Activated CD4-positive, CD25-positive, alpha-beta regulatory T cell (primary cell): ENCODE measurements at regions not wholly inside any gene's neighbourhood (a gene's known extent, or its start where the extent isn't known, plus 50 kb on each side); places are given as distances from the start of the nearest gene placed in this dataset.
A peak's percentile ranks its signal among the peaks of the same experiment; 100 is the strongest.
"Not testable (repeated sequence)": the region's sequence is repeated elsewhere in the genome, so short reads cannot be mapped to it uniquely, and the experiment has no call there.

Experiments
- DNase-seq, 4 experiments: peaks; one replicate each; lab custom pipeline; 2025; lab: John Stamatoyannopoulos, UW

DNA sequence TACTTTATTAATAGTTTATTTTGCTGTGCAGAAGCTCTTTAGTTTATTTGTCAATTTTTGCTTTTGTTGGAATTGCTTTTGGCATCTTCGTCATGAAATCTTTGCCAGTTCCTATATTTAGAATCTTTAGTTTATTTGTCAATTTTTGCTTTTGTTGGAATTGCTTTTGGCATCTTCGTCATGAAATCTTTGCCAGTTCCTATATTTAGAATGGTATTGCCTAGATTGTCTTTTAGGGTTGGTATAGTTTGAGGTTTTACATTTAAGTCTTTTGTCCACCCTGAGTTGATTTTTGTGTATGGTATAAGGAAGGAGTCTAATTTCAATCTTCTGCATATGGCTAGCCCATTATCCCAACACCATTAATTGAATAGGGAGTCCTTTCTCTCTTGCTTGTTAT is 93.9 kb upstream of the TCF21 start:
- DNase-seq: not testable (repeated sequence)

DNA sequence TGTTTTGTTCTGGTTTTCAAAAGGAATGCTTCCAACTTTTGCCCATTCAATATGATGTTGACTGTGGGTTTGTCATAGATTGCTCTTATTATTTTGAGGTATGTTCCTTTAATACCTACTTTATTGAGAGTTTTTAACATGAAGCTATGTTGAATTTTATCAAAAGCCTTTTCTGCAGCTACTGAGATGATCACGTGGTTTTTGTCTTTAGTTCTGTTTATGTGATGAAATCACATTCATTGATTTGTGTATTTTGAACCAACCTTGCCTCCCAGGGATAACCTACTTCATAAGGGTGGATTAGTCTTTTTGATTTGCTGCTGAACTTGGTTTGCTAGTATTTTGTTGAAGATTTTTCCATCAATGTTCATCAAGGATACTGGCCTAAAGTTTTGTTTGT is 92.7 kb upstream of the TCF21 start:
- DNase-seq: no peak

DNA sequence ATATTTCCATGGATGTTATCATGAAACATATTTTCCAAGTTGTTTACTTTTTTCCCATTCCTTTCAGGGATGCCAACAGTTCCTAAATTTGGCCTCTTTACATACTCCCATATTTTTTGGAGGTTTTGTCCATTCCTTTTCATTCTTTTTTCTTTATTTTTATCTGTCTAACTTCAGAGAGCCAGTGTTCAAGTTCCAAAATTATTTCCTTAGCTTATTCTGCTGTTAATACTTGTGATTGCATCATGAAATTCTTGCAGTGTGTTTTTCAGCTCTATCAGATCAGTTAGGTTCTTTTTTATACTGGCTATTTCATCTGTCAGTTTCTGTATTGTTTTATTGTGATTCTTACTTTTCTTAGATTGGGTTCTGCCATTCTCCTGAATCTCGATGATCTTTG is 89.9 kb upstream of the TCF21 start:
- no peak for DNase-seq

DNA sequence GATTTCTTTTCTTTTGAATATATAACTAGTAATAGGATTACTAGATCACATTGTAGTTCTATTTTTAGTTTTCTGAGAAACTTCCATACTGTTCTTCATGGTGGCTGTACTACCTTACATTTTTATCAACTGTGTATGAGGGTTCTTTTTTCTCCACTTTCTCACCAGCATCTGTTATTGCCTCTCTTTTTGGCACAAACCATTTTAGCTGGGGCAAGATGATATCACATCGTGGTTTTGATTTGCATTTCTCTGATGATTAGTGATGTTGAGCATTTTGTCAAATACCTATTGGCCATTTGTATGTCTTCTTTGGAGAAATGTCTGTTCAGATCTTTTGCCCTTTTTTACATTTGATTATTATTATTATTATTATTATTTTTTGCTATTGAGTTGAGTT is 86.1 kb upstream of the TCF21 start:
- DNase-seq: no peak

DNA sequence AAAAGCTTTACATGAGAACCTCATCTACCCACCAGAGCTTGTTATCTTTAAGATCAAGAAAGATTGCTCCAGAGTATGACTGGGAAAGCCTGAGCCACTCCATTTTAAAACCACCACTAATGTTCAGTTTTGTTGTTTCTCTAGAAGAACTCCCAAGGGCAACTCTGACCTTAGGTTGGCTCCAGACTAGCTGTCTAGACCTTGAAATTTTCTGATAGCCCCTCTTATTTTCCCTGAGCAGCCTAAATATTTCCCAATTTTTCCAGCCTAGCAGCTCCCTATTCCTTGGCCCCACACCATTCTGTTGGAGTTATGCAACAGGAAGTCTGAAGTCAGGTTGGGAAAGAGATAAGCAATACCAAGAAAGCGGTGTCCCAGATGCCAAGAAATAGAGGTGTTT is 84.6 kb upstream of the TCF21 start:
- no peak for DNase-seq

DNA sequence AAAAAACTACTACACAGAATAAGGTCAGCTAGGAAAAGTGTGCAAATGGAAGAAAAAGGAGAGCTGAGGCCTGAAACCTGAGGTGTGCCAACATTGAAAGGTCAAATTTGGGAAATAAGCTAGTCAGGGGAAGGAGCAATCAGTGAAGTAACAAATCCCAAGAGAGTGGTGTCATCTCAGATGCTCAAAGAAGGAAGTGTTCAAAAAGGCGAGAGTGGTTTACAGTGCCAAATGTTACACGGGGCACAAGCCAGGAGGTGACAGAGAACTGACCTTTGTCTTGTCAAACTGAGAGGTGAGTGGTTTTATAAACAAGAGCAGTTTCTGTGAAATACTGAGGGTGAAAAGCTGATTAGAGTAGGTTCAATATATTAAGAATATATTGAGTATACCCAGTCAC is 83.0 kb upstream of the TCF21 start:
- no peak for DNase-seq

DNA sequence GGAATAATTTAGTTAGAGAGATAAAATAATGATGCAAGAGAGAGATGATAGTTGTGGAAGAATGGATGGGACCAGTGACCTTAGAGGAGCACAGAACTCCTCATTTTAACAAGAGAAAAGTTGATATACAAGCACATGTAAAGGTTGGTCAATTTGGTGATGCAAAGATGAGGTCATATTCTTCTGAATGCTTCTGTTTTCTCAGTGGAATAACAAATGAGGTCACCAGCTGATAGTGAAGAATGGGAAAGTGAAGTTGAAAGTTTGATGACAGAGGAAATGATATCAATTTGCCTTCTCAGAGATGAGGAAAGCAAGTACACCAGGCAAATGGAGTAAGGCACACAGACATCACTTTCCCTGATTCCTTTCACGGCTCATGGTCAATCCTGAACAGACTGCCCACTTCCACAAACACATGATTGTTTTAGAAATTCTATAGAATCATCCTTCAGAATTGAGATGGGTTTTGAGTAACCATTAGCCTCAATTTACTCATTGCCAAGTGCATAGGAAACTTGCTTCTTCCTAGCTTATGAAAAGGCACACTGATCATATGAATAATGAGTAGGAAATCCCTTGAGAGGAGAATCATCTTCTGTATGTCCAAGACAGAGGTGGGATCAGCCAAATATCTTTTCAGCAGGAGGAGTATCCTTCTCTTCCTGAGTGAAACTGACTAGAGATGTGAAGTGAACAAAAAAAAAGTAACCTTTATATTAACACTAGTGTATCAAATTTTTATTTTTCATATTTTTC is 82.4 kb upstream of the TCF21 start:
- no peak for DNase-seq

DNA sequence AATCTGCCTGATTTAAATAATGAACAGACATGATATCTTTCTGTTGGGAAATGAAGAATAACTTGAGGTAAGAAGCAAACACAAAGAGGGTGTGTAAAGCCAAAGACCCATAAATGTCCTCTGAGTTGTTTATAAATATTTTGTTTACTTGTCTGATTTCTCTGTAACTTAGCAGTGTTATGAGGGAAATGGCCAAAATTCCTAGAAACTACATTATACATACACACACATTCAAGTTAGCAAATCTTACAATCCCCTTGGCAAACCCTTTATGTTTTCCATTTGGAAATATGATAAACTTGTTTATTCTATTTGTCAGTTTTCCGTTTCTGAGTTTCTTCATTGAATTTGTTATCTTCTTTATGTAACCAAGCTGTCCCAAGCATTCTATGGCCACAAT is 81.4 kb upstream of the TCF21 start:
- DNase-seq: no peak

DNA sequence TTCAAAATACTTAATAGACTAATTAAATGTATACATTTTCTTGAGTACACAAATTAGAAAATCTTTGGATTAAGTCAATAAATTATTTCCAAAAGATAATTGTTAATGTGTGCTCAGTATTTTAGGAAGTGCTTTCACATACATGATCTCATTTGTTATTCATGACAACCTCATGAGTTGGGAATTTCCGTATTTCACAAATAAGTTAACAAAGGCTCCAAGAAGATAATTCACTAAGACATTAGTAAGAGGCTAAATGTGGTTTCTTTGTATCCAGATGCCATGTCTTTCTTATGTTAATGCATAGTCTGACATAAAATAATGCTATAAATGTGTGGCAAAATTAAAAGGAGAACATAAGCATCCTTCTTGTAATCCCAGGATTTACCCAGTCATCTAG is 79.5 kb upstream of the TCF21 start:
- DNase-seq: no peak

DNA sequence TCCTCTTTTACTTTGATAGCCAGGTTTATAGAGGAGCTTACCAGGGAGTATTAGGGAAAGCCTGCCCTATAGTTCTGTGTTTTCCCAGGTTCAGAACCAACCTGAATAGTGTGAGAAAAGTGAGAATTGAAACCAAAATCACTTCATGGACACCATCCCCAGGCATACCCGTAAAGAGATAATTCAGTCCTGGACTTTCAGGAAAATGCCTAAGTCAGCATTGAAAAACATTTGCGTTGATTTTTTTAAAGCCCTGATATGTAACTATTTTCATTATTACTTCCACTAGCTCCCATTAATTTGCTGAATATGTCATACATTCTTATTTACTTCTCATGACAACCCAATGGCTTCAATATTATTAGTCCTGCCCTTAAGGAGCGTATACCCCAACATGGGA is 77.4 kb upstream of the TCF21 start:
- DNase-seq: no peak

DNA sequence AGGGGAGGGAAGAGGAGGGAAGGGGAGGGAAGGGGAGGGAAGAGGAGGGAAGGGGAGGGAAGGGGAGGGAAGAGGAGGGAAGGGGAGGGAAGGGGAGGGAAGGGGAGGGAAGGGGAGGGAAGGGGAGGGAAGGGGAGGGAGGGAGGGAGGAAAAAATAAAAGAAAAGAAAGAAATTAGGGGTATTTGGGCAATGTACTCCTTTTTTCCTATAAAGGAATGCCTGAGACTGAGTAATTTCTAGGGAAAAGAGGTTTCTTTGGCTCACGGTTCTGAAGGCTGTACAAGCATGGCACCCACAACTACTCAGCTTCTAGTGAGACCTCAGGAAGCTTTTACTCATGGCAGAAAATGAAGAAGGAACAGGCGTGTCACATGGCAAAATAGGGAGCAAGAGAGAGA is 76.5 kb upstream of the TCF21 start:
- not testable (repeated sequence) for DNase-seq

DNA sequence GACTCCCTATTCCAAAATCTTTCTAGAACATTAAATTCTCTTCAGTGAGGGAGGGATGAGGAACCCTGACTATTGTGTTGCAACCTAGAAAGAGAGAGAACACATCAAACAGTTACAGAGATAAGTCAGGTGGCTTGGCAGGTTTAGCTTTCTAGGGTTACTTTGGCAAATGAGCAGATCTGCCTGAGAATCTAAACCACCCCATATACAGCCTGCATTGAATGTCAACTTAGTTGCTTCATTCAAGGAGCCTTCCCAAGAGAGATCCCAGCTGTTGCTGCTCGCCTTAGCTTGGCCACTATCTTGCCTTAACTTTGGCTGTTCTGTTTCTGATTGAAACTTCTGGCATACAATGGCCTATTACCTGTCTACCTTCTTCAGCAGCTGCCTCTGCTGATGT is 74.7 kb upstream of the TCF21 start:
- DNase-seq: no peak

DNA sequence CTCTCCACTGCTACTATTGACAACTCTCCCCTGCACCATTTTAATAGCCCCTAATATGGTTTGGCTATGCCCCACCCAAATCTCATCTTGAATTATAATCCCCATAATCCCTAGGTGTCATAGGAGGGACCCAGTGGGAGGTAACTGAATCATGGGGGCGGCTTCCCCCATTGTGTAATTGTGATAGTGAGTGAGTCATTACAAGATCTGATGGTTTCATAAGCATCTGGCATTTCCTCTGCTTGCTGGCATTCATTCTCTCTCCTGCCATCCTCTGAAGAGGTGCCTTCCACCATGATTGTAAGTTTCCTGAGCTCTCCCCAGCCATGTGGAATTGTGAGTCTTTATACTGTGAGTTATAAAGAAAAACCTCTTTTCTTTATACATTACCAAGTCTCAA is 74.1 kb upstream of the TCF21 start:
- no peak for DNase-seq

DNA sequence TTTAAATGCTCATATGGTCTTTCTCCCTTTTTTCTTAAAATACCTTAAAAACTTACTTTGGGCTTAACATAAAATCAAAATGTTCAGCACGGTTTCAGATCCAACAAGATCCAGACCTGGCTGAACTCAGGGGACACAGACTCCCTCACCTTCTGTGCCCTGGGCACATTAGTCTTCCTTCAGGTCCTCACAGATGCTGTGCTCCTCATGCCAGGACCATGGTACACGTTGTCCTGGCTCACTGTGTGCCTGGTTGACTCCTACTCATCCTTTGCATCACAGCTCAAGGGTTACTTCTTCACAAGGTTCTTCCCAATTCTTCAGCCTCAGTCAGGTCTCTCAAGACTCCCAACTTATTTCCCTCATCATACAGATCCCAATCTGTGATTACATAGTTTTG is 73.6 kb upstream of the TCF21 start:
- no peak for DNase-seq

DNA sequence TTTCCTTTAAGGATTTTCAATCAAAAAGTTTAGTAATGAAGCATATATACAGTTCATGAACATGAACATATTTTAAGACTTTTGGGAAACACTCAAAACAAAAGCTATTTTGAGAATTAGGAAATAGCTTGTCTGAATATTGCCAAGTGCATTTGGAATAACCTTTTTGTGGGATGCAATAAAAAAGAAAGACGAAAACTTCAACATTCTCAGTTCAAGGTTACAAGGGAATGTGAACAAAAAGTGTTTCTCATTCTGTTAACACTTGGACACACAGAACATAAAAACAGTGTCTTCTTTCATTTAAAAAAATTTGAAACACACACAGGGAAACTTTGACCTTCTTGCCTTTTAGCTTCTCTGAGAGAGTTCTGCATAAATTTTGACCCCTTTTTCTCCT is 72.7 kb upstream of the TCF21 start:
- no peak for DNase-seq

DNA sequence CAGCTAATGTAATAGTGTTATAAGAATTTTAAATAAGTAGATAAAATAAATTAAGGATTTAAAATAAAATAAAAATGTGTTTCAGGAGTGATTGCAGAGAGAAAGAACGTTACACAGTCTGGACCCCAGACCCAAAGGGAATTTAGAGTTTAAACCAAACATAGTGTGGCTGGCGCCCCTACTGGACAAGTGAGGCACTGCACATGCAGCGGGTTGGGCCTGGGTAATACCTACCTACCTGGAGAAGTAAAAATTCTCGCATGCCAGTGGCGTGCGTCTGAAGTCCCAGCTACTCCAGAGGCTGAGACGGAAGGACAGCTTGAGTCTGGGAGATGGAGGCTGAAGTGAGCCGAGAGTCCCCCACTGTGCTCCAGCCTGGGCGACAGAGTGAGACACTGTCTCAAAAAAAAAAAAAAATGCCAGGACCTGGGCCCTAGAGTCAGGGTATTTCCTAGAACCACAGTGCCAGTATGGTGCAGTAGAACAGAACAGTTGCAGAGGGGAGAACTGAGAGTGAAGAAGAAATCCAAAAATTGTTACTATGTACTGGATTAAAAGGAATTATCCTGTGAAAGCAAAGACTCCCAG is 71.4 kb upstream of the TCF21 start:
- peak in 3 of 4 experiments; percentile 5 to 34 (median 7) for DNase-seq

DNA sequence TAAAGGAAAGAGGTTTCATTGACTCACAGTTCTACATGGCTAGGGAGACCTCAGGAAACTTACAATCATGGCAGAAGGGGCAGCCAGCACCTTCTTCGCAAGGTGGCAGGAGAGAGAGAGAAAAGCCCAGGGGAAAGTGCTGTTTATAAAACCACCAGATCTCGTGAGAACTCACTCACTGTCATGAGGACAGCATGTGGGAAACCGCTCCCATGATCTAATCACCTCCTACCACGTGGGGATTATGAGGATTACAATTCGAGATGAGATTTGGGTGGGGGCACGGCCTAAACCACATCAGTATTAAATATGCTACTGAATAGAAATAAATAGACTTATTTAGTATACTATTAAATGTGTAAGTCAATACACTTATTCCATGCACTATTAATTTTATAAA is 70.6 kb upstream of the TCF21 start:
- DNase-seq: no peak

DNA sequence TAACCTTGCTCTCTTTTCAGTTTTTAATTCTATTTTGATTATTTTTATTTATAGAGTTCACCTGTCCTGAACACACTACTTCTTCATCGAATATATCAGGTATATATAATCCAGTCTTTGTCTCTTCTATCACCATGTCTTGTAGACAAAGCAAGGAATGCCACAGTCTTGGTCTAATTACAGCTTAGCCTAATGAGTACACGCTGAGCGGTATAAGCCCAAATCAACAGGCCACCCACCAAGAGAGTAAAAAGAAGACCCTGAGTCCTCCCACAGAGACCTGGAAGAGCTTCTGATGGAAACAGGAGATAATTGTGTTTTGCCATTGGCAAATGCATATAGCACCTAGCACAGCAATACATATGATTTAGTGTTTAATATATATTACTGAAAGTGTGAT is 68.7 kb upstream of the TCF21 start:
- DNase-seq: no peak

DNA sequence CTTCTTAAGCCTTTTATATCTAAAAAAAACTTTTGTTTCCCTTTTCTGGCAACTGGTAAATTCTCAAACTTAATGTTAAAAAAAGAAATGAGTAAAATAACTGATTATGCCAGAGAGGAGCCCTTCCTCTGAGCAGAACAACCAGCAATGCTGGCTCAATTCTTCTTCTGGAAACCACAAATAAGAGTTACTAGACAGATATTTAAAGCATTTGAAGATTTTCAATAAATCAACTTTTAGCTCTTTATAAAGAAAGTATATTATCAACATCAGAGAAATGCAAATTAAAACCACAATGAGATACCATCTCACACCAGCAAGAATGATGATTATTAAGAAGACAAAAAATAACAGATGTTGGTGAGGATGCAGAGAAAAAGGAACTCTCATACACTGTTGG is 61.1 kb upstream of the TCF21 start:
- no peak for DNase-seq

DNA sequence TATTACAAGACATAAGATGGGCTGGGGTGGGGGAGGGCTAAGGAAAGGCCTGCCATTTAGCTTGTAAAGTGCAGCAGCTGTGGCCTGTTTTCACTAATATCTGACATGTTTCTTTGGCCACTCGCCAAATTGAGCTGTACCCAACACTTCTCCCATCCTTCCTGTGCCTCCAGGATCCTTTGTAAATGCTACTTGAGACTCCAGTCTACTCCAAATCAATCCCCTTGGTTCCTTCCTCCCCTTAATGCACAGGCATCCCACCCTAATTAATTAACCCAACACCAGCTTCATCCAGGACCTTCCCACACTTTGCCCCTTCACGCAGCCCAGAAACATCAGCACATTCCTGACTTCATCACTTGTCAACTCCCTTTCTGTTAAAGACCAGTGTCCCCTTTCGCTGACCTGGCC is 55.0 kb upstream of the TCF21 start:
- no peak for DNase-seq

DNA sequence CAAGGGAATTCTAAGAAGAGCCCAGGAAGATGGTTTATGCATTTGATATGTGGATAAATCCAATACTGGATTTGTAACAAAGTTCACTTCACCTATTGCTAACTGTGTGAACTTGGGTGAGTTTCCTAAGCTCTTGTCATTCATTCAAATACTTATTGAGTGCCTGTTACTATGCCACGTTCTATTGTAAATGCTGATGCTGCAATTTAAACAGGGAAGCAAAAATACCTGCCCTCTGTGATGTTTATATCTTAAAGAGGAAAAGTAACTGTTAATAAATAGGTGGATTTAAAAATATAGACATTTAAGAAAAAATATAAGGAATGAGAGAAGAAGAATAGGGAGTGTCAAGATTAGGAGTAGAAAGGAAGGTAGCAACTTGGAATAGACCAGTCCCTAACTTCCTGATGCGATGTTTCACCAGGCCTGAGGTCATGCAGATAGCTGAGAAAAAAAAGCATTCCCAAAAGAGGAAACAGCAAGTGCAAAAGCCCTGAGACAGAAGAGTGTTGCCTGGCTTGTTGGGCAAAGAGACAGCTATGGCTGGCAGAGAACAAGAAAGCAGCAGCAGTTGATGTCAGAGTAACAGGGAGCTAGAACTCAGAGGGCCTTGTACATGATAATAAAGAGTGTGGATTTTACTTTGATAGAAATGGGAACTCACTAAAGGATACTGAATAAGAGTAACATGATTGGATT is 54.3 kb upstream of the TCF21 start:
- DNase-seq: no peak

DNA sequence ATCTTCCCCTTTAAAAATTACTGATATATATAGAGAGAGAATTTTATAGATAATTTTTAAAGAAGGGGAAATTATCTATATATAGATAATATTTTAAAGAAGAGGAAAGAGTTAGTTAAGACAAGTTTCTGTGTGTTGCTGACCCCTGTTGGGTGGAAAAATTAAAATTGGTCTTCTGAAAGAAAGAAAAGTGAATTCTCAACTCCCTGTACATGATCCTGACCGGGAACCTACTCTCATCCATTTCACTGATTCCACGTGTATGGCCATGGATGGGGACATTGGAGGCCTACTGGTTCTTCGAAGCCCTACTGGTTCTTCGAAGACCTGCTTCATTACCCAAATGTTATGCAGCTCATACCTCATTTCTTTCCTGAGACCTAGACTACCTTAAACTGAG is 53.0 kb upstream of the TCF21 start:
- no peak for DNase-seq

DNA sequence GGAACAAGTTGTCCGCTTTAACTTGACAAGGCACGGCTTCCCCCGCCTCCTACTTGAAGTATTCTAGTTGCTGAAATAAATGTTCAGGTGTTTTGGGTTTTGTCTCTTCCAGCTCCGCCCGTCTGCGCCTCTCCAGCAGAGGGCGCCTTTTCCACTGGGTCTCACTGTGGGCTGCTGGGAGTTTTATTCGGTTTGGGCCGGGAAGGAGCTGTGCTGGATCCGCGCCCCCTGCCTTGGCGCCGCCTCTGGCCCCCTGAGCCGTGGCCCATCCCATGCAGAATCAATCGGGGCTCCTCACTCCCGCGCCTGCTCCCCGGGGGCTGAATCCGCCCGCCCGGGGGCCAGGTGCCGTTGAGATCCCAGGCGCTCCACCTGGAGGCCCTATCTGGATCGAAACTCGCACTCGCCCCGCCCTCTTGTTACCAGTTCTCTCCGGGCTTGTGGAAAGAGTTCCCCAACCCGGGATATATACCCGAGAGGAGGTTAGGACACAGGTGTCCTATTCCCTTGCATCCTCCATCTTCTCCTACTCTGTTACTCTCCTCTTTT is 51.0 kb upstream of the TCF21 start:
- peak in 3 of 4 experiments; percentile 3 to 31 (median 5) for DNase-seq
